ENCODE measurements at regions not wholly inside any gene's neighbourhood (a gene's known extent, or its start where the extent isn't known, plus 50 kb on each side); places are given as distances from the start of the nearest gene placed in this dataset.
"Not testable (repeated sequence)": the region's sequence is repeated elsewhere in the genome, so short reads cannot be mapped to it uniquely, and the experiment has no call there.

DNA sequence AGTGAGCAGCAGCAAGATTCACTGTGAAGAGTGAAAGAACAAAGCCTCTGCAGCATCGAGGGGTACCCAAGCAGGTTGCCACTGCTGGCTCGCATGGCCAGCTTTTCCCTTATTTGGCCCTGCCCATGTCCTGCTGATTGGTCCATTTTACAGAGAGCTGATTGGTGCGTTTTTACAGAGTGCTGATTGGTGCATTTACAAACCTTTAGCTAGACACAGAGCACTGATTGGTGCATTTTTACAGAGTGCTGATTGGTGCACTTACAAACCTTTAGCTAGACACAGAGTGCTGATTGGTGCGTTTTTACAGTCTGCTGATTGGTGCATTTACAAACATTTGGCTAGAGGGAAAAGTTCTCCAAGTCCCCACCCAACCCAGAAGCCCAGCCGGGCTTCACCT is 113.4 kb upstream of the DUSP22 start:
- not testable (repeated sequence) for DNase-seq (ENCODE audit: low read depth); H3K4me3 ChIP-seq (ENCODE audit: low read depth, low read length)

DNA sequence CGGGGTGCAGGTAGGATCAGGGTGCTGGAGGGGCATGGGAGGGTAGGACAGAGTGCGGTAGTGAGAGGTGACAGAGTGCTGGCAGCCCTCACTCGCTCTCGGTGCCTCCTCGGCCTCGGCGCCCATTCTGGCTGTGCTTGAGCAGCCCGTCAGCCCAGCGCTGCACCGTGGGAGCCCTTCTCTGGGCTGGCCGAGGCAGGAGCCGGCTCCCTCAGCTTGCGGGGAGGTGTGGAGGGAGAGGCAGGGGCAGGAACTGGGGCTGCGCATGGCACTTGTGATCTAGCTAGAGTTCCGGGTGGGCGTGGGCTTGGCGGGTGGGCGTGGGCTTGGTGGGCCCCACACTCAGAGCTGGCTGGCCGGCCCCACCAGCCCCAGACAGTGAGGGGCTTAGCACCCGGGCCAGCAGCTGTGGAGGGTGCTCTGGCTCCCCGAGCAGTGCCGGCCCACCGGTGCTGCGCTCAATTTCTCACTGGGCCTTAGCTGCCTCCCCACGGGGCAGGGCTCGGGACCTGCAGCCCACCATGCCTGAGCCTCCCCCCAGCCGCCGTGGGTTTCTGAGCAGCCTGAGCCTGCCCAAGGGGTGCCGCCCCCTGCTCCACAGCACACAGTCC is 112.8 kb upstream of the DUSP22 start:
- H3K4me3 ChIP-seq (ENCODE audit: low read depth, low read length), result no peak overlapping the region
- no peak for DNase-seq (ENCODE audit: low read depth)

DNA sequence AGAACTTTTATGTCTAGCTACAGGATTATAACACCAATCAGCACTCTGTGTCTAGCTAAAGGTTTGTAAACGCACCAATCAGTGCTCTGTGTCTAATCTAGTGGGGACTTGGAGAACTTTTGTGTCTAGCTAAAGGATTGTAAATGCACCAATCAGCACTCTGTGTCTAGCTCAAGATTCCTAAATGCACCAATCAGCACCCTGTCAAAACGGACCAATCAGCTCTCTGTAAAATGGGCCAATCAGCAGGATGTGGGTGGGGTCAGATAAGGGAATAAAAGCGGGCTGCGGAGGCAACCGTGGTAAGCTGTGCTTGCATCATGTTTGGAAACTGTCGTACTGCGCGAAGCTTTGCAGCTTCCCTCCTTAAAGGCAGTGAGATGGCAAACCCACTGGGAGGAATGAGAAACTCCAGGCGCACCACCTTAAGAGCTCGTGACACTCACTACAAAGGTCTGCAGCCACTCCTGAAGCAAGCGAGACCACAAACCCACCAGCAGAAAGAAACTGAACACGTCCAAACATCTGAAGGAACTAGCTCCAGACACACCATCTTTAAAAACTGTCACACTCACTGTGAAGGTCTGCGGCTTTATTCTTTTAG is 112.1 kb upstream of the DUSP22 start:
- H3K4me3 ChIP-seq (ENCODE audit: low read depth, low read length); DNase-seq (ENCODE audit: low read depth): not testable (repeated sequence)

DNA sequence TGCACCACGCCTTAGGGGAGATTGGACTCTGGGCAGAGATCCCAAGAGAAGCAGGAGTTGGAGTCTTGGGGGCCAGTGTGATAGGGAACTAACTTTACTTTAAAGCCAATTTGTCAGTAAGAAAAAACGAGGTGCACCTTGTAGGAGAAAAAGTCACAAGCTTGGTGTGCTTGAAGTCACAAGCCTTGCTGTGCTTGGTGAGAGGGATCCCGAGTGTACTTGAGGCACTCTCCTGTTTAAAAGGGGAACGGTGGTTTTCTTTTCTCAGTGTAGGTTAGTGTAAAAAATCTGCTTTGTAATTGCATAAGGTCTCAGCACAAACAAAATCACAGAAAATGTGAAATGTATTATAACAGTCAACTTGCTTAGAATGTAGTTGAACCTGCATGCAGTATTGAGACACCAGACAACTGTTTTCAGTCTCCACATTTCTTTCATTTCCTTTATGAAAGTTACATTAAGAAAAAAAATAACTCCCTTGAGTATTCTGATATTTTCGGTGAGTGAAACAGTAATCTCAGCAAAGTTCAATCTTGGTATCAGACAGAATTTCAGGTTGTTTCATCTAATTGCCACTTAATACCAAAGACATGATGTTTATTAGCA is 111.1 kb upstream of the DUSP22 start:
- H3K4me3 ChIP-seq (ENCODE audit: low read depth, low read length), result no peak overlapping the region
- DNase-seq (ENCODE audit: low read depth), result no peak

DNA sequence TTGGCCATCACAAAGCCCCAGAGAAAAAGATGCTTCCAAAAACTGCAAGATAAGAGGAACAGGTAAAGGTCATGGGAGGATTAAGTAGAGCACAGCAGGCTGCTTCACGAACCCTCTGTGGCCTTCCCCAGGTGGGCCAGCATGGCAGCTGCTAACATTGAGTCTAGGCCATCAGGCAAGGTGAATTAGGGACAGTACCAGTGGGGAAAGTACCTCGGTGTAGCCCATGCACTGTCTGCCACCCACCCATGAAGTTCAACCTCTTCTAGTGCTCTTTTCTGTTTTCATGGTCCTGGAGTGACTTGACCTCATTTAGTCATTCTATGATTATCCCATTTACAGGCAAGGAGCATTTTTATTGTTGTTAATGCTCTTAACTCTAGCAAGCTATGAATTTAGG is 108.6 kb upstream of the DUSP22 start:
- H3K4me3 ChIP-seq (ENCODE audit: low read depth, low read length), result no peak overlapping the region
- no peak for DNase-seq (ENCODE audit: low read depth)

DNA sequence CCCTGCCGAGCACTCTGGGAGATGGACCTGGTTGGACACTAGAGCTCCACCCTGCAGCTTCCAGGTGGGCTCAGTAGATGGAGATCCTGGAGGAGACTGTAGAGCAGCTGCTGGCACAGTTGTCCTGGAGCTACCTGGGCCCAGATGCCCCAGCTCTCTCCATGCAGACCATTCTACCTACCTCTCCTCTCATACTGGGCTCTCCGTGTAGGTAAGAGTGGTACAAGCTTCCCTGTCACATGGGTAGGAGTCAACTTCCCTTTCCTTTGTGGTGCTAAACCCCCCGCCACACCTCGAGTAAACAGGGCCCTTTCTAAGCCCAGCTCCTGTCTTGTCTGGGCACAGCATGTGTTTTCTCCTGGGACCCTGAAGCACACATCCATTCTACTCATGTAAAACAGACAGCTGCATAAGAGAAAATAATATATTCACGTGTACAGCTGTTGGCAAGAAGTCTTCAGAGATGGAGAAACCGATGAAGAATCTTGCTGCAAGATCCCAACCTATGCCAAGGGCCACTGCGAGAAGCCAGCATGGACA is 108.1 kb upstream of the DUSP22 start:
- H3K4me3 ChIP-seq (ENCODE audit: low read depth, low read length), result no peak overlapping the region
- DNase-seq (ENCODE audit: low read depth), result no peak

DNA sequence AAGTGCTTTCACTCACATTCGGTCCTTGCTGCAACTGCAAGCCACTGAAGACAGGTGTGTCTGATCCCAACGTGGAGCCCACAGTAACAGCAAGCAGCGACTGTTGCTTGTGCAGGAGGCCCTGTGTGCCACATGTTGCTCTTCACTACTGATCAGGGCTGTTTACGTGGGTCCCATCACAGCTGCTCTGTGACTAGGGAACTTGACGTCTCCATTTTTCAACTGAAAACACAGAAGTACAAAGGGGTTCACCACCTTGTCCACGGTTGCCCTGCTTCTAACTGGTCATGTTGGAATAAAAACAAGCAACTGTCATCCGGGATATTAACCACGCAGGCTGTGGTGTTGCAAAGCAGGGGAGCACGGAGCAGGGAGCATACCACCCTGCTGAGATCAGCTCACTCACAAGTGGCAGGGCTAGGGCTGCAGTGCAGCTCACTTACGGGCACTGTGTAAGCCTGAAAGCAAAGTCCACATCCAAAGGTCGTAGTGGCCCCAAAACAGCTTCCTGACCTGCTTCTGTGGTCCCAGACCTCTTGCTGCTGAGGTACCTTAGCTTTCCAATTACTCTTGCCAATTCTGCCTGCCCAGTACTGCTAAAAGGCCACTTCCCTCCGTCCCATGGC is 105.8 kb upstream of the DUSP22 start:
- DNase-seq (ENCODE audit: low read depth), result no peak
- H3K4me3 ChIP-seq (ENCODE audit: low read depth, low read length), result no peak overlapping the region

DNA sequence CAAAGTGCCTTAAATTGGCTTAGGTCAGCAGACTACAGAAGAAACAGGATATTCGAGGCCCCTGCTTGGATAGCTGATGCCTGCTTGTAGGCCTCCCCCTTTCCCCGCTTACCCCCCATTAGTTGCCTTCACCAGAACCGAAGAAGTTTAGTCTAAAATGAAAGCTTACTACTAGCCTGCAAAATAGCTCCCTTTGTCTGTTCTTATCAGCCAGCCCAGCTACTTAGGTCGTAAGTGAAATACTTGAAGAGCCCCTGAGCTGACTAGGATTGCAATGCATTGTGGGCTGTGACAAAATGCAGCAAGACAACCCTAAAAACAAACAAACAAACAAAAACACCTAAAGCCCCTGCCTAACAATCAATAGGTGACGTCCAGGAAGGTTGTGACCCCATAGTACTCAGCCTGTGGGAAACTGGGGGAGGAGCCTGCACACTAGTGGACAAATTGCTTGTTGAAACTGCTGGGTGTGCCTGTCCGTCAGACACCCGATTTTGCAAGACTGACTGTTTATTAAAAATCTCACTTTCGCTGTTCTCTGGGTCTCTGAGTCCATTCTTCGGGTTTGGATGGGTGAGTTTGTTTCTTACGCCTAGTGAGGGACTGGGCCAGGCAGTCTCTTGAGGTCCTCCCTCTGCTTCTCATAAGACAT is 105.0 kb upstream of the DUSP22 start:
- no peak for DNase-seq (ENCODE audit: low read depth)
- no peak overlapping the region for H3K4me3 ChIP-seq (ENCODE audit: low read depth, low read length)

DNA sequence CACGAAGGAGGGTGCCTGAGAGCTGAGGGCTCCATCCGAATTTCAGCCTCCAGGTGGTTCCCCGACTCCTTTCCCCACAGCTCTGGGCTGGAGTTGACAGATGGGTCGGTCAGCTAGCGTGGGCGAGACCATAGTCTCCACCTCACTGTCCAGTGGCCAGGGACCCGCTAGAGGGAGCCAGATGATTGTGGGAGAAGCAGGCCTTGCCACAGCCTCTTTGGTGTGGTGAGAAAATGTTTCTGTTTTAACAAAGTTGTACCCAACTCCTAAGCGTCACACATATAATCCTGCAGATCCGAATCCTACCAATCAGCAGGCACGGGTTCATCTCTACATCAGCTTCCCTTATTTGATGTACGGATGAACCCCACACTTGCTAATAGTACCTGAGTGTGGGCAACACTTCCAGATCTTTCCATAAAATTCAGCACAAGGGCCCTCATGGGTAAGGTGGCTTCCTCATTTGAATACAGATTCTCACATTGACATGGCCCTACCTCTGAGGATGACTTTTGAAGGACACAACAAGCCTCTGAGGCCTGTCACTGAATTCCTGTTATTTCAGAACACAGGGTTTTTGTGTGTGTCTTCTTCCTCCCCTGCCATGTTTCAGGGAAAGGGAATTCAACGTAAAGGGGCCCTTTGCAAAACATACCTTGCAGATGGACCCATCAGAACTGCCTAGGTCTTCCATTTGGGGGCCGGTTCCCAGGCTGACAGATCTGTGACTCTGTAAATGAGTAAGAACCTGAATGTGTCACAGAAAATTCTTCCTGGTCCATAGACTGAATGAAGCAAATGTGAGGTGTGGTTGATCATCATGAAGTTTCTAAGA is 103.2 kb upstream of the DUSP22 start:
- peak; percentile 43 for DNase-seq (ENCODE audit: low read depth)
- no peak overlapping the region for H3K4me3 ChIP-seq (ENCODE audit: low read depth, low read length)

DNA sequence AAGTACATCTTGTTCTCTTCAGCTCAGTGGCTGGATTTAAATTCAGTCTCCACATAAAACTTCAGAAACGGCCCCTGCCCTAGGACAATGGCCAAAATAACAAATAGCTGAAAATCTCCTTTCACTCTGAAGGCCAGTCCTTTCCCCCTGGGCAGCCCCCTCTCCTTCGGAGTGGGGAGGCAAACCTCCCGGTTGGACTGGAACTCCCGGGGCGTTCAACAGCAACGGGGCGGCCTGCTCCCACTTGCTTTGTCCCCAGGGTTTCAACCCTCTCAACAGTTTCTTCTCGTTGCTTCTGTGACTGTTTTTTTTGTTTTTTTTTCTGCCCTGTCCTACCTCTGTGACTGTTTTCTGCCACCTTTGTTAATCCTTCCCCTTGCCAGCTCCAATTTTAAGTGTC is 102.6 kb upstream of the DUSP22 start:
- no peak for DNase-seq (ENCODE audit: low read depth)
- no peak overlapping the region for H3K4me3 ChIP-seq (ENCODE audit: low read depth, low read length)

DNA sequence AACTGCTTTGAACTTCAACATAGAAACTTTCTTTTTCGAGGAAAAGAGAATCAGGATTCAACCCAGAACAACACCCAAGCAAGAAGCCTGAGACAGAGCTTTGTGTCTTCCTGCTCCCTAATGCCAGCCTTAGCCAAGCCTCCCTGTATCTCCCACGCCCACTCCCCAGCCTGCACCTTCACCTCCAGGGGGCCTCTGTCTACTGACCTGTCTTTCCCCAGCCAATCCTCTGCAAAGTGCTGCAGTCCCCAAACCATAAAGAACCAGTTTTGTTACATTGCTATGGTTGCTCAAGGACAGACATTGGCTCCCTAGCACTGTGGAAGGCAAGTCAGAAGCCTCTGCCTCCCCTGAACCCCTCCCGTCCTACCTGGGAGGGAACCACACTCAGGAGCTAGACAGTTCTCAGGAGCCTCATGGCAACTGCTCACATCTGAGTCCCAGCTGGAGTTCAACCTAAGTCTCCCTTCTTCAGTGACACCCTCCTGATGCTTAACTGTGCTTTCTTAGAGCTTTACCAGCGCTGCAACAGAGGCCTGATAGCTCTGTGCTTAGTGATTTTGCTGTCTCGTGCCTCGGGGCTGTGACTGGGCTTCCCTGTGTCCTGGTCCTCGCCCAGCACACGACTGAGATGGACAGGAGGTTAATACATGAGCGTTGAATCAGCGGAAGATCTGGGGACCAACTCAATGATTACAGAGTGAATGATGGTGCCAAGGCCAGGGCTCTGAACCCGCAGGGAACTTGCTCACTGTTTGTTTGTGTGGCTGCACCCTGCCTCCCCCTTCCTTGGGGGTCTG is 101.5 kb upstream of the DUSP22 start:
- H3K4me3 ChIP-seq (ENCODE audit: low read depth, low read length), result no peak overlapping the region
- no peak for DNase-seq (ENCODE audit: low read depth)

DNA sequence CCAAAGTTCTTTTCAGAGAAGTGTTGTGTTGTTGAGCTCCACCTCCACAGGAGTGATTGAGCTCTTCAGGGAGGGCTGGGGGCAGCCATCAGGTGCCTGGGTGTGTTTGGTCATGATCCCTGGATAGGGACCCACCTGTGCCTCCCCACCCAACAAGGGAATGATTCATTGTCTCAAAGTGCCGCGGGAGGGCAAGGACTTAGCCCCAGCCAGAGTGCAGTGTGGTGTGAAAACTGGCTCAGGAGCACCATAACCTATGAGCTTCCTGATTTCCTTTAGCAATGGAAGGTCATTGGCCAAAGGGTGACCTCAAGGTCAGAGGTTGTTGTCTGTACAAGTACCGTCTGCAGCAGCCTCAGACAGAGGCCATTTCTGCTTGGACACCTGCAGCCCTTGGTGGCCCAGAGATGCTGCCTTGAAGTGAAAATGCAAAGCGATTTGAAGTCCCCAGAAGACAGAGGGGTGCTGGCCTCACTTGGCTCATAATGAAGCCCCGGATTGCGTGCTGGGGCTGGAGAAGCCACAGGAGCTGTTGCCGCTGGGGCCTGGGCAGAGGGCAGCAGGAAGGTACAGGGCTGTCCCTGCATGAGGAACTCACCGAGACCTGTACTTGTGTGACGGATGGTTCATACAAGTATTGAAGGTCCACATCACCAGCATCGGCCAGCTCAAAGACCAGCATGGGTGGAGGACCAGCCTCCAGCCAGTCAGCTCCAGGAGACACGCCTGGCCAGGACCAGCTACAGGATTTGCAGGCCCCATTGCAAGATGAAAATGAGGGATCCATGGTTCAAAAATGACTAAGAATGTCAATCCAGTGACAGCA is 100.6 kb upstream of the DUSP22 start:
- no peak overlapping the region for H3K4me3 ChIP-seq (ENCODE audit: low read depth, low read length)
- no peak for DNase-seq (ENCODE audit: low read depth)

DNA sequence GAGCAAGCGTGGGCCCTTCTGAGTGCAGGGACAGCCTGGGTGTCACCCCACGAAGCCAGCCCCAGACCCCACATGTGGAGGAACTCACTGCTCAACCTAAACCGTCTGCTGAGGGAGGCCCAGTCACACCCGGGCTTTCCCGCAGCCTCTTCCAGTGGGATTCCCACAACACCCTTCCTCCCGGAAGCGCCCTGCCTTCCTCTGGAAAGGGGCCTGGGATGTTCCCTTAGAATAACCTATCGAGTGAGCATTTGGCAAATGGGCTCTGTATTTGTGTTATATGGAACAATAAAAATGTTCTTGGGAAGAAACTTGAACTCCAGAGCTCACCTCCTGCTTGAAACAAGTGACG is 100.0 kb upstream of the DUSP22 start:
- no peak overlapping the region for H3K4me3 ChIP-seq (ENCODE audit: low read depth, low read length)
- DNase-seq (ENCODE audit: low read depth), result no peak

DNA sequence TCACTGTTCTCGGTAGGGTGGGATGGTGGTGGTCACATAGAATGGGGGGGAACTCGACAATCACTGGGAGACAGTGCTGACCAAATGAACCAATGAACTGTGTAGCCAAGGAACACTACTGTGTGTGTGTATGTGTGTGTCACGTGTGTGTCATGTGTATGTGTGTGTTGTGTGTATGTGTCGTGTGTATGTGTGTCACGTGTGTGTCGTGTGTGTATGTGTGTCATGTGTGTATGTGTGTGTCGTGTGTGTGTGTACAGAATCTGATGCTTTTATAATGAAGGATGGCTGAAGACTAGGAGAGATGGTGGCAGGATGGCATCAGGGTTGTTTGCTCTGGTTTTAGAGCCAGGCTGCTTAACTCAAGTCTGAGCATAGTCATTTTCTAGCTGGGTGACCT is 99.1 kb upstream of the DUSP22 start:
- no peak for DNase-seq (ENCODE audit: low read depth)
- no peak overlapping the region for H3K4me3 ChIP-seq (ENCODE audit: low read depth, low read length)

DNA sequence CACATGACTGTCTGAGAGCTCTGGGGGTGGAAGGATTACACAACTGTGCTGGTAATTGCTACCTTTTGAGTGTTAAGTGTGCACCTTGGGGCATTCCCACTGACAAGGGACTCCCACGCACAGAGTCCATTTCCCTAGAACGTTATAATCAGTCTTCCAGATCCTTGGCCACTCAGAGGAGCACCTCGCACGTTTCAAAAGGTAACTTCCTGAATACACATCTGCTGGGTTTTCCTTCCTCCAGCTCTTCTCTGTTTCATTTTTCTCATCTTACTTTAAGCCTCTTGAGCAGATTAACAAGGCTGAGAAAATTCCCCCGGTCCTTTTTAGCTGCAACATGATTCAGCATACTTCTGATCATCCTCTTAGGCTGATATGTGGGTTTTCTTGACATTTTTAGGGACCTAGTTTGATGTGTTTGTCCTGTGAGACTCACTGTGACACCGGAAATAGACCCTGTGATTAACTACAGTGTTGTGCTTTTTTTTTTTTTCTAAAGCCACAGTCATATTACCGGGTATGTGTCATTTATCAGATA is 98.4 kb upstream of the DUSP22 start:
- H3K4me3 ChIP-seq (ENCODE audit: low read depth, low read length), result no peak overlapping the region
- no peak for DNase-seq (ENCODE audit: low read depth)

DNA sequence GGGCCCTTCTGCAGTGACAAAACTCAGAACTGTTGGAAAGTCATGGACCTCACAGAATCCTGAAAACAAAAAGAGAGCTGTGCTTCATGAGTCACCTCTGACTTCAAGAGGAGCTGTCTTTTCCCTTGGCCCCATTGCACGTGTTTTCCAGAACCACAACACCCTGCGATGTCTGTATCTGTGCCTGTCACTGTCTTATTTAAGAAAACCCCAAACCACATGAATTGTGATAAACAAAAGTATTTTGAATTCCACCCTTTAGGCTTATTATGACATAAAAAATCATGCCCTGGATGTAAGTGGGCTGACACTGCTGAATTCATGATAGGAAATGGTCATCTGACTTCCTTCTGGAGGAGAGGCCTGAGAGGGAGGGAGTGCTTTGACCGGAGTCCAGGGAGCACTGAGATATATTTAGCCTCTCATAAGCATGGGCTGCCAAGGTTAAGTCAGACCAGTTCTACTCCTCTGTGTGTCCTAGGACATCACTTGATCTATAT is 96.4 kb upstream of the DUSP22 start:
- no peak for DNase-seq (ENCODE audit: low read depth)
- no peak overlapping the region for H3K4me3 ChIP-seq (ENCODE audit: low read depth, low read length)

DNA sequence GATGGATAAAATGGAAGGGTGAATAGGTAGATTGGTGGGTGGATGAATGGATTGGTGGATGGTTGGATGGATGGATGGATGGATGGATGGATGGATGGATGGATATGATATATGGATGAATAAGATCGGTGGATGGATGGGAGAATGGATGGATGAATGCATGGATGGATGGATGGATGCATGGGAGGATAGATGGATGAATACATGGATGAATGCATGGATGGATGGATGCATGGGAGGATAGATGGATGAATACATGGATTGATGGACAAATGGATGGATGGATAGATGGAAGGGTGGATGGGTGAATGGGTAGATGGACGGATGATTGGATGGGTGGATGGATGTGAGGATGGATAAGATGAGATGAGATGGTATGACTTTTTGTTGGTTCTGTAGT is 95.7 kb upstream of the DUSP22 start:
- DNase-seq (ENCODE audit: low read depth), result no peak
- H3K4me3 ChIP-seq (ENCODE audit: low read depth, low read length), result no peak overlapping the region

Measured in skeletal muscle cell (primary cell).